ENCODE measurements at regions not wholly inside any gene's neighbourhood (a gene's known extent, or its start where the extent isn't known, plus 50 kb on each side); places are given as distances from the start of the nearest gene placed in this dataset.

- Histone ChIP-seq H3K4me3 (no peak overlapping the region), H3K27ac (no peak overlapping the region), H3K36me3 (no peaks in the 10 kb centered on the region), H3K27me3 (replicated peaks; ENCODE audit: insufficient read depth) (no peaks in the 10 kb centered on the region), H3K9me3 (no peaks in the 10 kb centered on the region), H3K4me1 (ENCODE audit: control insufficient read depth in 1 of 2, low read depth in 2 of 2) (no peaks in the 10 kb centered on the region)
- DNase-seq (ENCODE audit: low spot score) (no peak), ATAC-seq (ENCODE audit: insufficient number of reproducible peaks, low FRiP score, low read depth) (no peak)
- TF ChIP-seq CTCF (IDR thresholded peaks at IDR 0.05), result no peak
Measured at GRCh38 chr2:8043295-8043694, 638.6 kb upstream of the ID2 start.

DNA sequence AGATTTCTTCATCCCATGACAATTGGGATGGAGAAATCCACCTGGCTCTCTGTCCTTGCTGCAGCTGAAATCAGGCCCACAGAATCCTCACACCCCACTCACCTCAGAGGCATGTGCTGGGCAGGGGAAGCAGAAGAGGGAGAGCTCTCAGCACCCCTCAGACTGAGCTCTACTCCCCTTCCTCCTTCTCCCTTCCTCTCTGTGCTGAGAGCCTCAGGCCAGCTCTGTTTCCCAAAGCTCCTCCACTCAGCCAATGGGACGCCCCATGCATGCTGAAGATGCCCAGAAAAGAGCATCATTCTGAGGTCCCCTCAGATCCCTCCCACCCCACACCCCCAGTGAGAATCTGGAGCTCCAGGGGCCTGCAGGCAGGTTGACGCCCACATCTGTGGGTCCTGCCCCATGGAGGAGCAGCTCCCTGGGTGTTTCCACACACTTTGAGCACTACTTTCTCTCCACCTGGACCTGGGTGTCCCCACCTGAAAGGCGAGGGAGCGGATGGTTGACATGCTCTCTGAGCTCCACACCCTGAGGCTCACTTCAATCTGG, 637.7 kb upstream of the ID2 start:
- DNase-seq (ENCODE audit: low spot score) (no peak), ATAC-seq (ENCODE audit: insufficient number of reproducible peaks, low FRiP score, low read depth) (no peak)
- H3K27me3 ChIP-seq (replicated peaks; ENCODE audit: insufficient read depth), result no peaks in the 10 kb centered on the region
- no peak overlapping the region for H3K27ac ChIP-seq
- H3K4me1 ChIP-seq (ENCODE audit: control insufficient read depth in 1 of 2, low read depth in 2 of 2), result no peaks in the 10 kb centered on the region
- H3K4me3 ChIP-seq, result no peak overlapping the region
- TF ChIP-seq CTCF (IDR thresholded peaks at IDR 0.05), result no peak
- H3K36me3 ChIP-seq, result no peaks in the 10 kb centered on the region
- H3K9me3 ChIP-seq, result no peaks in the 10 kb centered on the region

DNA sequence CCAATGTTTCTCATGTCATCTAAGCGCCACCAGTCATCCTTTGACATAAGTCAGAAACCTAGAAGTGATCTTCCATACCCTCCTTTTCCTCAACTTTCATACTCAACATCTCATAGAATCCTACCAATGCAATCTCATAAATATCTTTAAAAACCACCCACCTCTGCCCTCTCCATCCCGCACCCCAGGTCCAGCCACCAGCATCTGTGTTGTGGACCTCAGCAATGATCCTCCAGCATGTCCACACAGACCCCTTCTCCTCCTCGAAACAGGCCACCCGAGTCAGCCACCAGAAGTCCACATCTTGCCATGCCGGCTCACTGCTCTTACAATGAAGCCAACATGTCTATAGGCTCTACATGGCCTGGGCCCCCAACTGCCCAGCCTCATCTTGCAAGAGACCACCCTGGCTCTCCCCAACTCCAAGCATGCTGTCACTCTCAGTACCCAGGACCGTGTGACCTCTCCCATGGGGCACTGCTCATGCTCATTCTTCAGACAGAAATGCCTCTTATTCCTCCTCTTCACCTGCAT, 636.7 kb upstream of the ID2 start:
- Histone ChIP-seq H3K27ac (no peak overlapping the region), H3K36me3 (no peaks in the 10 kb centered on the region), H3K4me3 (no peak overlapping the region), H3K27me3 (replicated peaks; ENCODE audit: insufficient read depth) (no peaks in the 10 kb centered on the region), H3K4me1 (ENCODE audit: control insufficient read depth in 1 of 2, low read depth in 2 of 2) (no peaks in the 10 kb centered on the region), H3K9me3 (no peaks in the 10 kb centered on the region)
- TF ChIP-seq CTCF (IDR thresholded peaks at IDR 0.05), result no peak
- no peak for ATAC-seq (ENCODE audit: insufficient number of reproducible peaks, low FRiP score, low read depth)
- no peak for DNase-seq (ENCODE audit: low spot score)

DNA sequence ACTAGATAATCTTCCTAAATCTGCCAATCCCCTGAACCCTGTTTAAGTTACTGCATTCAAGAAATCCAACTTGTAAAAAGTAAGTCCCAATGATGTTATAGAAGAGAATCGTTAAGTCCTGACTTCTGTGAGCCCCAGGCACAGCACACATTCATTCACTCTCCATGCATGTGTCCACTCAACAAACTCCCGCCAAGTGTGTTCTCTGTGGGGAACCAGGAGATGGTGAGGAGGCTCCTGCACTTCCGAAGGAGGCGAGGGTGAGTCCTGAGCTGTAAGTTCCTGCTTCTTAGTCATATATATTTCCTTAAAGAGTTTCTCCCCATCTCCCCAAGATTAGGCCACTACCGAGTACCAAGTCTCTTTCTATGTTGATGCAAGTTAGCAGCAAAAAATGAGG, 635.0 kb upstream of the ID2 start:
- H3K9me3 ChIP-seq, result no peaks in the 10 kb centered on the region
- no peaks in the 10 kb centered on the region for H3K36me3 ChIP-seq
- H3K27ac ChIP-seq, result no peak overlapping the region
- ATAC-seq (ENCODE audit: insufficient number of reproducible peaks, low FRiP score, low read depth) (no peak), DNase-seq (ENCODE audit: low spot score) (no peak)
- no peak for TF ChIP-seq CTCF (IDR thresholded peaks at IDR 0.05)
- no peaks in the 10 kb centered on the region for H3K27me3 ChIP-seq (replicated peaks; ENCODE audit: insufficient read depth)
- H3K4me3 ChIP-seq, result no peak overlapping the region
- no peaks in the 10 kb centered on the region for H3K4me1 ChIP-seq (ENCODE audit: control insufficient read depth in 1 of 2, low read depth in 2 of 2)

- no peak for TF ChIP-seq CTCF (IDR thresholded peaks at IDR 0.05)
- DNase-seq (ENCODE audit: low spot score), result no peak
- no peak overlapping the region for H3K4me3 ChIP-seq
- no peak for ATAC-seq (ENCODE audit: insufficient number of reproducible peaks, low FRiP score, low read depth)
- H3K9me3 ChIP-seq, result no peaks in the 10 kb centered on the region
- H3K4me1 ChIP-seq (ENCODE audit: control insufficient read depth in 1 of 2, low read depth in 2 of 2), result no peaks in the 10 kb centered on the region
- no peaks in the 10 kb centered on the region for H3K36me3 ChIP-seq
- no peaks in the 10 kb centered on the region for H3K27me3 ChIP-seq (replicated peaks; ENCODE audit: insufficient read depth)
- no peak overlapping the region for H3K27ac ChIP-seq
Measured at GRCh38 chr2:8049176-8049575, 632.7 kb upstream of the ID2 start.

Measured in thoracic aorta (tissue), 2 donors.